ENCODE measurements at regions not wholly inside any gene's neighbourhood (a gene's known extent, or its start where the extent isn't known, plus 50 kb on each side); places are given as distances from the start of the nearest gene placed in this dataset.

DNA sequence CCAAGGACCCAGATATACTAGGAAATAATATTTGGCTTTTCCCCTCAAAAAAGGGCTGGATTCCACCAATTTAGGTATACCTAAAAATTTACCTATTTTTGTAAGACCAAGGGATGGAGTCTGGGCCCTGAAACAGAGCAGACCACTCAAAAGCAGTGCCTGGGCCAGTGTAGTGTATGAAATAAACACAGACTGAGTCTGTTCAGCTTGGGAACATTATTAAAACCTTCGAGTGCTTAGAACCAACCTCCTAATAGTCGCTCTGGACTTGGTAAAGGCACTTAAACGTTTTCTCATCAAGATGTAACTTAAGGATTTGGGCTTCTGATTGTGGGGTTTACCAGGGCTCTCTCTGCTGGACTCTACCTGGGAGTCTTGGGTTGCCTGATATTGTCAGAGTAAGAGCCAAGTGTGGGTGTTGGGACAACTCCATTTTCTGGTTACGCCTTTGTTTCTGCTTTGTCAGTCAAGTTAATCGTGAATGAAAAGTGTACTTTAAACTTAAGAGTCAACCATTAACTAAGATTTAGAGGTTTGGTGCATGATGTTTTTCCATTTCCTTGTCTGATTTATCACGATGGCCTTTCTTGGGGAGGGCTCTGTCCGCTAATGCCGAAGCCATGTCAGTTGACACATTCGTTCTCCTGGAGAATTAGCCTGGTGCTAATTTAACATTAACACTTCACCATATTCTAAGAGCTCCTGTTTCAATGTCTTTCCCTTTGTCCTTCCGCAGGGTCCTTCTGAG lies 221.0 kb upstream of the TPM1 start:
- no peaks in the 10 kb centered on the region for H3K79me2 ChIP-seq (ENCODE audit: control insufficient read depth, insufficient read depth, low read length)
- no peak overlapping the region for H2AFZ ChIP-seq (ENCODE audit: control insufficient read depth, low read length)
- H3K36me3 ChIP-seq (ENCODE audit: control insufficient read depth in 2 of 2, extremely low read depth in 1 of 2, insufficient read depth in 2 of 2, low read length in 2 of 2), result peaks cover 0 to 13% of the 10 kb centered on the region in 2 experiments
- H3K4me1 ChIP-seq (ENCODE audit: control insufficient read depth, extremely low read depth, insufficient read depth, low read length), result peaks cover 18% of the 10 kb centered on the region
- FAIRE-seq (no peak), DNase-seq (ENCODE audit: low read depth, low spot score) (no peak)
- H3K27ac ChIP-seq (ENCODE audit: control insufficient read depth, insufficient read depth, low read length), result no peak overlapping the region
- H3K27me3 ChIP-seq (ENCODE audit: control insufficient read depth, extremely low read depth, insufficient read depth, low read length), result no peaks in the 10 kb centered on the region
- dilution Hi-C loops (cut with MboI; ENCODE audit: extremely low pct_ligation_motif_present, low sequenced_read_pairs), result no loop called here
- no peak for TF ChIP-seq EZH2 (IDR thresholded peaks at IDR 0.05; ENCODE audit: low read length)
- TF ChIP-seq, protein P1, sequence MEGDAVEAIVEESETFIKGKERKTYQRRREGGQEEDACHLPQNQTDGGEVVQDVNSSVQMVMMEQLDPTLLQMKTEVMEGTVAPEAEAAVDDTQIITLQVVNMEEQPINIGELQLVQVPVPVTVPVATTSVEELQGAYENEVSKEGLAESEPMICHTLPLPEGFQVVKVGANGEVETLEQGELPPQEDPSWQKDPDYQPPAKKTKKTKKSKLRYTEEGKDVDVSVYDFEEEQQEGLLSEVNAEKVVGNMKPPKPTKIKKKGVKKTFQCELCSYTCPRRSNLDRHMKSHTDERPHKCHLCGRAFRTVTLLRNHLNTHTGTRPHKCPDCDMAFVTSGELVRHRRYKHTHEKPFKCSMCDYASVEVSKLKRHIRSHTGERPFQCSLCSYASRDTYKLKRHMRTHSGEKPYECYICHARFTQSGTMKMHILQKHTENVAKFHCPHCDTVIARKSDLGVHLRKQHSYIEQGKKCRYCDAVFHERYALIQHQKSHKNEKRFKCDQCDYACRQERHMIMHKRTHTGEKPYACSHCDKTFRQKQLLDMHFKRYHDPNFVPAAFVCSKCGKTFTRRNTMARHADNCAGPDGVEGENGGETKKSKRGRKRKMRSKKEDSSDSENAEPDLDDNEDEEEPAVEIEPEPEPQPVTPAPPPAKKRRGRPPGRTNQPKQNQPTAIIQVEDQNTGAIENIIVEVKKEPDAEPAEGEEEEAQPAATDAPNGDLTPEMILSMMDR (optimal IDR thresholded peaks at IDR 0.05 in 1 of 3, IDR thresholded peaks at IDR 0.05 in 1 of 3, conservative IDR thresholded peaks at IDR 0.05 in 1 of 3; ENCODE audit: extremely low read depth in 1 of 3, insufficient read depth in 2 of 3, low read length in 3 of 3), result no peak
- no peaks in the 10 kb centered on the region for H3K9me1 ChIP-seq (ENCODE audit: control insufficient read depth, extremely low read depth, insufficient read depth, low read length)
- H3K4me3 ChIP-seq (ENCODE audit: control insufficient read depth in 2 of 3, extremely low read depth in 1 of 3, insufficient read depth in 2 of 3, low read depth in 1 of 3, low read length in 3 of 3), result no peak overlapping the region
- H3K9me3 ChIP-seq (ENCODE audit: control insufficient read depth, low read depth, low read length), result no peaks in the 10 kb centered on the region
- no peak overlapping the region for H3K4me2 ChIP-seq (ENCODE audit: control insufficient read depth, extremely low read depth, insufficient read depth, low read depth, low read length)
- no peaks in the 10 kb centered on the region for H4K20me1 ChIP-seq (ENCODE audit: control insufficient read depth, extremely low read depth, insufficient read depth, low read length)
- no peak overlapping the region for H3K9ac ChIP-seq (ENCODE audit: control insufficient read depth, extremely low read depth, insufficient read depth, low read length)

DNA sequence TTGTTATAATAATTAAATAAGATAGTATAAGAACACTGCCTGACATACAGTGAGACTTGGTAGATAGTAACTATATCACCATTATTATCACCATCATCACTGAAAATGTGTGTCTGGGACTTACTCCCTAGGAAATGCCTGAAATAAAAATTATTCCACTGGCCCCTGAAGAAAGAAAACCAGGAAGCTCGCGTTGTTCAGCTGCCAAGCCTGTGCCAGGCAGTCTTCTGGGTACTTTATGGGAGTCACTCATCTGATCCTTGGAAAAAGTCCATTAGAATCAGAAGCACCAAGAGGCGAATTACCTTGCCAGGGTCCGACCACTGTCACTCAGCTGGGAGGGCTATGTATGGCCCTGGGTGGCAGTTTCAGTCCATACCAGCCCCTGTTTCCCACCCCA lies 220.3 kb upstream of the TPM1 start:
- Histone ChIP-seq H3K27me3 (ENCODE audit: control insufficient read depth, extremely low read depth, insufficient read depth, low read length) (no peaks in the 10 kb centered on the region), H4K20me1 (ENCODE audit: control insufficient read depth, extremely low read depth, insufficient read depth, low read length) (no peaks in the 10 kb centered on the region), H3K4me3 (ENCODE audit: control insufficient read depth in 2 of 3, extremely low read depth in 1 of 3, insufficient read depth in 2 of 3, low read depth in 1 of 3, low read length in 3 of 3) (no peak overlapping the region), H3K9me1 (ENCODE audit: control insufficient read depth, extremely low read depth, insufficient read depth, low read length) (no peaks in the 10 kb centered on the region), H3K4me1 (ENCODE audit: control insufficient read depth, extremely low read depth, insufficient read depth, low read length) (peaks cover 18% of the 10 kb centered on the region), H3K27ac (ENCODE audit: control insufficient read depth, insufficient read depth, low read length) (no peak overlapping the region), H3K4me2 (ENCODE audit: control insufficient read depth, extremely low read depth, insufficient read depth, low read depth, low read length) (no peak overlapping the region), H3K9ac (ENCODE audit: control insufficient read depth, extremely low read depth, insufficient read depth, low read length) (no peak overlapping the region), H2AFZ (ENCODE audit: control insufficient read depth, low read length) (no peak overlapping the region), H3K9me3 (ENCODE audit: control insufficient read depth, low read depth, low read length) (no peaks in the 10 kb centered on the region), H3K36me3 (ENCODE audit: control insufficient read depth in 2 of 2, extremely low read depth in 1 of 2, insufficient read depth in 2 of 2, low read length in 2 of 2) (peaks cover 0 to 13% of the 10 kb centered on the region in 2 experiments), H3K79me2 (ENCODE audit: control insufficient read depth, insufficient read depth, low read length) (no peaks in the 10 kb centered on the region)
- FAIRE-seq (no peak), DNase-seq (ENCODE audit: low read depth, low spot score) (no peak)
- dilution Hi-C loops (cut with MboI; ENCODE audit: extremely low pct_ligation_motif_present, low sequenced_read_pairs), result no loop called here
- TF ChIP-seq, protein P1 (optimal IDR thresholded peaks at IDR 0.05 in 1 of 3, IDR thresholded peaks at IDR 0.05 in 1 of 3, conservative IDR thresholded peaks at IDR 0.05 in 1 of 3; ENCODE audit: extremely low read depth in 1 of 3, insufficient read depth in 2 of 3, low read length in 3 of 3), result no peak
- no peak for TF ChIP-seq EZH2 (IDR thresholded peaks at IDR 0.05; ENCODE audit: low read length)

Measured in keratinocyte (primary cell).